Fibroblast of pulmonary artery (primary cell): ENCODE measurements at regions not wholly inside any gene's neighbourhood (a gene's known extent, or its start where the extent isn't known, plus 50 kb on each side); places are given as distances from the start of the nearest gene placed in this dataset.

ENCODE experiments used
- DNase-seq: peaks from one replicate; pipeline ENCODE4 v3.0.0-alpha.2; 2010; ENCODE audit warnings: low read depth
- H3K4me3 ChIP-seq: replicated peaks from 2 replicates; pipeline ENCODE4 v1.5.1; 2011; ENCODE audit warnings: low read depth, mild to moderate bottlenecking, control low read depth, low read length, moderate library complexity
- TF ChIP-seq, protein P1 (sequence below): IDR thresholded peaks from 2 replicates; pipeline ENCODE4 v1.5.1; 2011; ENCODE audit warnings: mild to moderate bottlenecking, control low read depth, low read length, inconsistent platforms; ENCODE audit errors: missing control alignments

DNA sequence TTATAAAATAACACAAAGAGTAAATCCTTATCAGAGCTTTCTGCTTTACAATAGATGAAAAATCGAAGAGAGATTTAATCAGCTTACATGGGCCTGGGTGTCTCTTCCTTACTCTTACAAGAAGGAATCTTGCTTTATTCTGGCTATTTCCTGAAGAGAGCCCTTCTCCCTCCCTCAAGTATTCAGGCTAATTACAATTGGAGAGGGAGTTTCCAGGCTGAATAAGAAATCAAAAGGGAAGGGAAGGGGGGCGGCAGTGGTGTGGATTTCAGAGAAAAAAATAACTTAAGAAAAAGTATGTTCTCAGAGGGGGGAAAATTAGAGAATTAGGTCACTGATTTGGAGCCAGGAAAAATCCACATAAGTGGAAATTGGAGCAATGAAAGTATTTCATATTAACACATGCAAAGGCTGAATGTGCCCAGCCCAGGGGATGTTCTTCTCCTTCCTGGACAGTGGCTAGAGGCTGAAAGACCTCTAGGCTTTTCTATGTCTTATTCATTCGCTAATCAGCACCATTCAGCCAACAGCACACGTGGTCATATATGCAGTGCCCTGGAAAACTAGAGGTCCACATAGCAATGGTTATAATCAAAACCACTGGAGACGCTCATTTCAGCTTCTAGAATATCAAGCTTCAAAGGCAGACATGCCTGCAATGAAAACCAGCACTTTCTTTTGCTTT lies 158.9 kb upstream of the BTG1 start:
- H3K4me3 ChIP-seq = no peak overlapping the region
- TF ChIP-seq, protein P1, sequence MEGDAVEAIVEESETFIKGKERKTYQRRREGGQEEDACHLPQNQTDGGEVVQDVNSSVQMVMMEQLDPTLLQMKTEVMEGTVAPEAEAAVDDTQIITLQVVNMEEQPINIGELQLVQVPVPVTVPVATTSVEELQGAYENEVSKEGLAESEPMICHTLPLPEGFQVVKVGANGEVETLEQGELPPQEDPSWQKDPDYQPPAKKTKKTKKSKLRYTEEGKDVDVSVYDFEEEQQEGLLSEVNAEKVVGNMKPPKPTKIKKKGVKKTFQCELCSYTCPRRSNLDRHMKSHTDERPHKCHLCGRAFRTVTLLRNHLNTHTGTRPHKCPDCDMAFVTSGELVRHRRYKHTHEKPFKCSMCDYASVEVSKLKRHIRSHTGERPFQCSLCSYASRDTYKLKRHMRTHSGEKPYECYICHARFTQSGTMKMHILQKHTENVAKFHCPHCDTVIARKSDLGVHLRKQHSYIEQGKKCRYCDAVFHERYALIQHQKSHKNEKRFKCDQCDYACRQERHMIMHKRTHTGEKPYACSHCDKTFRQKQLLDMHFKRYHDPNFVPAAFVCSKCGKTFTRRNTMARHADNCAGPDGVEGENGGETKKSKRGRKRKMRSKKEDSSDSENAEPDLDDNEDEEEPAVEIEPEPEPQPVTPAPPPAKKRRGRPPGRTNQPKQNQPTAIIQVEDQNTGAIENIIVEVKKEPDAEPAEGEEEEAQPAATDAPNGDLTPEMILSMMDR = no peak

DNA sequence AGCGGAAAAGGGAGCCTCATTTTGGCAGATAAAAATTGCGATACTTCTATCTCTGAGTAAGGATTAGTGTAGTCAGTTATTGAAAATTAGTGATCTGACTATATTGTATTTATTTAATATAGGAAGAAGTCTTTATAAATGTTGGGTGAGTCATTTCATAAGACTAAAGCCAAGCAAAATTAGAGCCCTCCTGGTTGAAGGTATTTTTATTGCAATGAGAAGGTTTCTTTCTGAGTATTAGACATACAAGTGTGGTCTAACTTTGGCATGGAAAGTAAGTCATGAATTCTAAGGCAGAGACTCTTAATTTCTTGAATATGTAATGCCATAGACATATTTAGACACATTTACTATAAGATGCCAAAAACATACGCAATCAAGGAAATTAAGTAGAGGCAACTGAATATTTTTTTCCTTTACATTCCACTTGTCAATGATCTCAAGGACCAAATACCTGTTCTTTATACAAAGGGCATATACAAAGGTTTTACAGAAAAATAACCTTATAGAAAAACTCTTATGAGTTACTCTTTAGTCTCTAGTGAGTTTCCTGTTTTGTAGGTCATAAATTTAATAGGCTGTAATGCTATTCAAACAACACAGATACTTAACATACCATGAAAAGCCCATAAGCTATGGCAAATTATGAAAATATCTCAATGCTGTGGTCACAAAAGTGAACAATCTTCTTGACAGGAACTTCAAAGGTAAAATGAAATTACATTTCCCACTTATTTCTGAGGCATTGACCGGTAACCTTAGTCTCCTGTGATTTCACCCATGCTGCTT lies 156.6 kb upstream of the BTG1 start:
- DNase-seq = no peak
- TF ChIP-seq, protein P1 = no peak
- H3K4me3 ChIP-seq = no peak overlapping the region

More for the DNA sequence above, 158.9 kb upstream of the BTG1 start:
- DNase-seq = no peak

DNA sequence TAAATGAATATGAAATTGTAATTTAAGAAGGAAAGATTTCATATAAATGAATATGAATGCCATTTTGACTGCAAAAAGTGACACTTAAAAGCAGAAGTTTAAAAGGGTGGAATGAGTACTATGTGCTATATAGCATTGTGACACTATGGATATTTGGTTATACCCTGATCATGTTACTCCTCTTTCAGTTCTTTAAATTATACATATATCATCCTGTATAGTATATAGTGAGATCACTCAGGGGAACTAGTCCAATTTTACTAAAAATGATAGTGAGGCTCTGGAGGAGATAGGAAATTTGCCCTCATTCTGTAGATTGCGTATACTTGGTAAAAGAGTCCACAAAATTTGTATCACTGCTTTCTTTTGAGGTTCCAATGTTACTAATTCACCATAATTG lies 155.7 kb upstream of the BTG1 start:
- DNase-seq = no peak
- no peak overlapping the region for H3K4me3 ChIP-seq
- TF ChIP-seq, protein P1 = no peak

DNA sequence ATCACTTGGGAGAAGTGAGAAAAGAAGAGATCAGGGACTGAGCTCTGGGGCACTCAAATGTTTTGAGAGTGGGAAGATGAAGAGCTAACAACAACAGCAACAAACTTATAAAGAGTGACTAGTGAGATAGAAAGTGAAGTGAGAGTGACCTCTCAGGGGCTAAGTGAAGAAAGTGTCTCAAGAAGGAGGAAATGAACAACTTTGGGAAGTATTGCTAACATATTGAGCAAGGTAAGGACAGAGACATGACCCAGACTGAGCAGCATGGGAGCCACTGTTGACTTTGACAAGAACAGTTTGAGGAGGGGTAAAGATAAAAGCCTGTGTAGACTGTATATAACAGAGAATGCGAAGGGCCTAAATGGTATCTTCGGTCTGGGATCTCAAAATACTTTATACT lies 155.1 kb upstream of the BTG1 start:
- H3K4me3 ChIP-seq = no peak overlapping the region
- TF ChIP-seq, protein P1 = no peak
- DNase-seq = no peak

DNA sequence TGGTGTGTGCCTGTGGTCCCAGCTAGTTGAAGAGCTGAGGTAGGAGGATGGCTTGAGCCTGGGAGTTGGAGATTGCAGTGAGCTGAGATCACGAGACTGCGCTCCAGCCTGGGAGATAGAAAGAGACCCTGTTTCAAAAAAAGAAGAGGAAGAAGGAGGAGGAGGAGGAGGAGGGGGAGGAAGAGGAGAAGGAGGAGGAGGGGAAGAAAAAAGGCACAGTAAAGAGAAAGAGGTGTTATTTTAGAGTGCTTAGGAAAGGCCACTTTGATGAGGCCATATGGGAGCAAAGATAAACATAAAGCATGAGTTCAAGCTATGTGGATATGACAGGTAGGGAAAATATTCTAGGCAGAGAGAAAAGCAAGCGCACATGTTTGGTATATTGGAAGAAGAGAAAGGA lies 154.1 kb upstream of the BTG1 start:
- no peak overlapping the region for H3K4me3 ChIP-seq
- TF ChIP-seq, protein P1 = no peak
- no peak for DNase-seq

DNA sequence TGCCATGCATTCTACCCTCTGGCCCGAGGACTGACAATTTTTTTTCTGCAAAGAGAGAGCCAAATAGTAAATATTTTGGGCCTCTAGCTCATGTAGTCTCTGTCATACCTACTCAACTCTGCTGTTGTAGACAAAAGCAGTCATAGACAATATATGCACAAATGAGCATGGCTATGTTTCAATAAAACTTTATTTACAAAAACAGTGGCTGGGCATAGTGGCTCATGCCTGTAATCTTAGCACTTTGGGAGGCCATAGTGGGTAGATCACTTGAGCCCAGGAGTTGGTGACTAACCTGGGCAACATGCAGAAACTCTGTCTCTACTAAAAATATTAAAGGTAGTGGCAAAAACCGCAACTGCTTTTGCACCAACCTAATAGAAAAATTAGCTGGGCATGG lies 153.7 kb upstream of the BTG1 start:
- DNase-seq = no peak
- TF ChIP-seq, protein P1 = no peak
- H3K4me3 ChIP-seq = no peak overlapping the region
